ENCODE measurements at regions not wholly inside any gene's neighbourhood (a gene's known extent, or its start where the extent isn't known, plus 50 kb on each side); places are given as distances from the start of the nearest gene placed in this dataset.
A peak's percentile ranks its signal among the peaks of the same experiment; 100 is the strongest.
"Not testable (repeated sequence)": the region's sequence is repeated elsewhere in the genome, so short reads cannot be mapped to it uniquely, and the experiment has no call there.

DNA sequence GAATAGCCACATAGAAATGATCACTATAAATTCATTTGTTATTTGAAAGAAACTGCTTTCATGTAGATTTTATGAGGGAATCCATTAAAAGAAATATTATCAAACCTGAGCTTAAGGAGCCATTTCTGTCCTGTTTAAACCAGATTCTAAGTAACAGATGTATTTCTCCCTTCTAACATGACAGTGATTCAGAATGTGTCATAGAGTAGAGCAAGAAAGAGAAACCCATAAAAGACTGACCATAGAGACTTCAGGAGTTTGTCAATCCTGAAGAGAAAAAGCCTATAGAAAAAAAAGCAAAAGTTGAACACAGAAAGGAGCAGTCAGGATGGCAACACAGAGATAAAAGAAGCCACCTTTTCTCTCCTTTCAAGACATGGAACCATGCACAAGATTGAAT is 390.6 kb downstream of the PRIM2 start:
- not testable (repeated sequence) for DNase-seq

- not testable (repeated sequence) for DNase-seq
These were observed 405.1 kb downstream of the PRIM2 start for GRCh38 chr6:57722546-57722945.

- DNase-seq, result not testable (repeated sequence)
These were observed 406.5 kb downstream of the PRIM2 start for GRCh38 chr6:57723815-57724401.

- DNase-seq, result not testable (repeated sequence)
These were observed 412.0 kb downstream of the PRIM2 start for GRCh38 chr6:57729407-57729806.

DNA sequence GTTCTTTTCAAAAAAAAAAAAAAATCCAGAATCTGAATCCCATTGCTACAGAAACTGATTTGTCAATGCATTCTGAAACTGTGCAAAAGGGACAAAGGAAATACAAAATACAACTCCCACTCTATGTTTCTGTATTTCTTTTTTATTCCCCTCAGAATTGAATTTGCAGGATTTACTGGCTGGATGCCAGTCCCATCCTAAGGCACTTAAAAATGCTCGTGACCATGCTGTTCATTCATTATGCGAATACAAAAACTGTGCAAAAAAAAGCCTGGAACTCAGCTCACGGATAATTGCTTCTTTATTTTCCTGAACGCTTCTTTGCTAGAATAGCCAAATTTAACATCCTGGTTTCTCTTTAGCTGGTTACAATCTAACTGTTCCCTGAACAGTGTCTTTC is 413.3 kb downstream of the PRIM2 start:
- not testable (repeated sequence) for DNase-seq

DNA sequence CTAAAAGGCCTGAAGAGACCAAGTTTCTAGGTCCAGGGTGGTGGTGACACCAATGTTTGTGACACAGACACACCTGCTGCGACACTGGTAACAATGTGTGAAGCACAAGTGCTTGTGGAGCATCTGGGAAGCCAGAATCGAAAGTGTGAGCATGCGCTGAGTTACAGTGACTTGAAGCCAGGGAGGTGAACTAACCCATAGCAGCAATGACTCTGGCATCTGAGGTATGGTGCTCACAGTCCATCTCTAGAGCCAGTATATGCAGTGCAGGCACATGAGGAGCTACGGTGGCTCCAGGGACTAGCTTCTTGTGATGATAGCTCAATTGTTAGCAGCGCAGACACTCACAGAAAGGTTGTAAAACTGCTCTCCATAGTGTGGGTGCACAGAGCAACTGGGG is 430.3 kb downstream of the PRIM2 start:
- DNase-seq, result not testable (repeated sequence)

DNA sequence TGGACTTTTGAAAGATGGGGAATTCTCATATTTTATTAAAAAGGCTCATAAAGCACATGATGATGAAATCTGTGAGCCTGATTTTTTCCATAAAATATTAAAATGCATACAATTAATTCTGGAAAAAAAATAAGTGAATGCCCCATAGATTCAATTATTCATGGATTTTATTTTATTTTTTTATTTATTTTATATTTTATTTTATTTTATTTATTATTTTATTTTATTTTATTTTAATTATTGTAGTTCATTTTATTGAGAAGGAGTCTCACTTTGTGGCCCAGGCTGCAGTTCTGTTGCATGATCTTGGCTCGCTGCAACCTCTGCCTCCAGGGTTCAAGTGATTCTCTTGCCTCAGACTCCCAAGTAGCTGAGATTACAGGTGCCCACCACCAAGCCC is 442.4 kb downstream of the PRIM2 start:
- not testable (repeated sequence) for DNase-seq

DNA sequence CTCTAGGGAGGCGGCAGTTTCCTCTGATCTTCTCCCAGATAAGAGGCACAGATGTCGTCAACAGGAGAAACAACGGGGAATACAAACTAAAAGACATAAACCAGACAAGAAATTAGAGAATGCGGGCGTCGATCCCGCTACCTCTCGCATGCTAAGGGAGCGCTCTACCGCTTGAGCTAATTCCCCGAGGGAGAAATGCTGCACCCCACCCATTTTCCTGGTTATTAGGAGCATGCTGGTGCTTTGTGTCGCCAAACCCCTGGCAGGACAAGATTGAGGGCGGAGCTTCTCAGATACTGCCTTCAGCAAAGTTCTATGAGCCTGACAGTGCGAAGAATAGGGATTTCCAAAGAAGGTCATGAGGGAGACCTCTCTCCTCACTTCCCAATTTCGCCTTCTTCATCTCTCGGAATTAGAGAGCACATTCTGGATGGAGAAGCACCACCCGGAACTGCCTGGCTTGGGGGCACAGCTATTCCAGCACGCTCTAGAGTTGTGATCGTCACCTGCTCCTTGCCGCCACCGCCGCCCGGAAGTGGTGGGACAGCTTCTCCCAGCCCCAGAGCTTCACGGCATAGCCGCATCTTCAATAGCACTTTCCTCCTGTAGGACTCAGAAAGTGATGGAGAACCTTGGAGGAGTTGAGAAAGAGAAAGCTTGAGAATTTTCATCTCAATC is 475.4 kb downstream of the PRIM2 start:
- DNase-seq, result peak; percentile 38

GRCh38 chr6:57793398-57793762 is 475.9 kb downstream of the PRIM2 start:
- DNase-seq, result not testable (repeated sequence)

GRCh38 chr6:57799703-57800479 is 482.5 kb downstream of the PRIM2 start:
- DNase-seq, result peak; percentile 53

DNA sequence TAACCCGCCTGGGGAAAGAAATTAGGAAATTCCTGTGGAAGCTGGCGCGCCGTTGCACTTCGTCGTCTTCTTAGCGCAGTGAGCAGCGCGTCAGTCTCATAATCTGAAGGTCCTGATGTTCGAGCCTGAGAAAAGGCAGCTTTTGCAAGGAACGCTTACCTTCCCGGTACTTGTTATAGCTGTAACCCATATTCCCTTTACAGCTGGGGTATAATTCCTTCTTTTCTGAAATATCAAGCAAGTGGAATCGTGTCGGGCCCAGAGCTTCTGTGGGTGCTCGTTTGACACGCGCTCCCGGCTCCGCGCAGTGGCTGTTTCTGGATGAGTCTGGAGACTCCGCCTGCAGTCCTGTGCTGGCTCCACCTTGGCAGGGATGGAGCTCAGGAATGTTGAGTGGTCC is 491.2 kb downstream of the PRIM2 start:
- DNase-seq, result peak; percentile 70

GRCh38 chr6:57809454-57809853 is 492.0 kb downstream of the PRIM2 start:
- DNase-seq, result not testable (repeated sequence)

DNA sequence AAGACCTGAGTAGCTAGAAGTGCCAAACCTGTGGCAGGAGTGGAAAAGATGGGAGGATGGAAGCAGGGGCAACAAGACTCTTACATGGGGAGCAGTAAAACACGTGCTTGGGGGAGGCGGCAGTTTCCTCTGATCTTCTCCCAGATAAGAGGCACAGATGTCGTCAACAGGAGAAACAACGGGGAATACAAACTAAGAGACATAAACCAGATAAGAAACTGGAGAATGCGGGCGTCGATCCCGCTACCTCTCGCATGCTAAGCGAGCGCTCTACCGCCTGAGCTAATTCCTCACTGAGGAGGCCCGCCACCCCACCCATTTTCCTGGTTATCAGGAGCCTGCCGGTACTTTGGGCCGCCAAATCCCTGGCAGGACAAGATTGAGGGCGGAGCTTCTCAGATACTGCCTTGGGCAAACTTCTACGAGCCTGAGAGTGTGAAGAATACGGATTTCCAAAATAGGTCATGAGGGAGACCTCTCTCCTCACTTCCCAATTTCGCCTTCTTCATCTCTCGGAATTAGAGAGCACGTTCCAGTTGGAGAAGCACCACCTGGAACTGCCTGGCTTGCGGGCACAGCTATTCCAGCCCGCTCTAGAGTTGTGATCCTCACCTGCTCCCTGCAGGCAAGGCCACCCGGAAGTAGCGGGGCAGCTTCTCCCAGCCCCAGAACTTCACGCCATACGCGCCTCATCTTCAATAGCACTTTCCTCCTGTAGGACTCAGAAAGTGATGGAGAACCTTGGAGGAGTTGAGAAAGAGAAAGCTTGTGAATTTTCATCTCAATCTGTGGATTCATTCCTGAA is 496.0 kb downstream of the PRIM2 start:
- DNase-seq, result peak; percentile 19

- DNase-seq, result not testable (repeated sequence)
These were observed 498.4 kb downstream of the PRIM2 start for GRCh38 chr6:57815826-57816225.

GRCh38 chr6:57821325-57821724 is 503.9 kb downstream of the PRIM2 start:
- not testable (repeated sequence) for DNase-seq

DNA sequence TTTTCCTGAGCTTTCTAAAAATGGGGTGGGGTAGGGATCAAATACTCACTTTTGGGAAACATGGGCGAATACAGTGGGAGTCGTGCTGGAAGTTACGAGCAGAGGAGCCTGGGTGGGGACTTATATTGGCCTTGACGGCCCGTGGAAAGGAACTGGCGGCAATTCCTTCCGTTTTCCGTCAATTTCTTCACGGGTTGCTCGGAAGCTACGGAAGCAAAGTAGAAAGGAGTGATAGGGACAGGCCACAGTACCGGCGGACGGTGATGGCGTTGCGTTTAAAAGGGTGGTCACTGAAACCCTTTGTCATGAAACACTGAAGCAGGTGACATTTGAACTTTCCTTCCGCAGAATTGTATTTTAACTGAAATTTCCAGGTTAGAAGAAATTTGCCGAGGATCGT is 505.0 kb downstream of the PRIM2 start:
- not testable (repeated sequence) for DNase-seq

GRCh38 chr6:57822896-57823358 is 505.5 kb downstream of the PRIM2 start:
- peak; percentile 12 for DNase-seq

DNA sequence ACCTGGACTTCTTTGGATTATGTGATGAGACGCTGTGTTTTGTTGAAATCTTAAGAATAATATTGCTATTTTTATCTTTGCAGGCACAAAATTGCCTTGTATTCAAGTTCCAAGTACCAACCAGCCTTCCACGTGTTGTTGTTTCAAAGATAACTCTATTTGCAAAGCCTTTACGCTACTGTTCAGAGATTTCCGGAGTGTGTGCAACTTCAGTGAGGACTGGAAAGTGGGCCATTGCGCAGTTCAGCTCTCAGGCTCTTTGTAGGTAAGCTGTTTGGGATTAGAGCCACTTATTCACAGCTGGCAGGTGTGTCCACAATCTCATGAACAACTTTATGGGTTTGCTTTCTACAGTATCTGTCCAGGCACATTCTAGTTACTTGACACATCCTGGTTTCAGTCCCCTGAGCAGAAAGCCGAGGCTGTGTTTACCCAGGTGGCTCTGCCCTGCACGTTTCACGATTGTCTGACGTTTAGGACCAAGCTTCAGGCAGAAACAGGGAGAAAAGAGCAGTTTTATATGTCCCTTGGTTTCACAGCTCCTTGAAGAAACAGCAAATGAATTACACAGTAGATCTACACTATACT is 520.3 kb downstream of the PRIM2 start:
- DNase-seq, result not testable (repeated sequence)

GRCh38 chr6:57841551-57841950 is 524.1 kb downstream of the PRIM2 start:
- not testable (repeated sequence) for DNase-seq

GRCh38 chr6:57853745-57854407 is 536.4 kb downstream of the PRIM2 start:
- DNase-seq, result peak; percentile 66

GRCh38 chr6:57860481-57861315 is 543.3 kb downstream of the PRIM2 start:
- DNase-seq, result not testable (repeated sequence)

Measured in retina (tissue), 1 donor.